ENCODE measurements at regions not wholly inside any gene's neighbourhood (a gene's known extent, or its start where the extent isn't known, plus 50 kb on each side); places are given as distances from the start of the nearest gene placed in this dataset.

GRCh38 chr10:29395409-29395808 lies 106.5 kb downstream of the LYZL1 start:
- in situ Hi-C loops (cut with MboI), result no loop called here
- no peak overlapping the region for H3K4me2 ChIP-seq (ENCODE audit: insufficient read depth, low read length)
- no peak for DNase-seq (ENCODE audit: extremely low read depth in 1 of 4, low spot score in 3 of 4)
- no peaks in the 10 kb centered on the region for H3K4me1 ChIP-seq (replicated peaks in 1 of 2; ENCODE audit: control insufficient read depth in 2 of 2, insufficient read depth in 2 of 2, low read length in 2 of 2)
- CTCF ChIA-PET (ENCODE audit: low intra/inter-chr PET ratio), result no interaction called here
- no peak for TF ChIP-seq HDAC6 (IDR thresholded peaks at IDR 0.05; ENCODE audit: low read depth, low read length)
- TF ChIP-seq GTF2A2 (tag; IDR thresholded peaks at IDR 0.05), result no peak
- no peak for TF ChIP-seq YY1 (IDR thresholded peaks at IDR 0.05; ENCODE audit: borderline replicate concordance in 1 of 3, control insufficient read depth in 1 of 3, extremely low read depth in 1 of 3, insufficient read depth in 3 of 3, insufficient read length in 1 of 3, insufficient replicate concordance in 2 of 3, low read depth in 1 of 3, low read length in 2 of 3)
- TF ChIP-seq ILF3 (IDR thresholded peaks at IDR 0.05; ENCODE audit: borderline replicate concordance), result no peak
- no peak for TF ChIP-seq SRF (CRISPR knock-in tag; IDR thresholded peaks at IDR 0.05)
- peaks cover 11 to 44% of the 10 kb centered on the region in 2 experiments; a peak in 3 of 5 replicates for H3K27me3 ChIP-seq (ENCODE audit: control insufficient read depth in 2 of 2, insufficient read depth in 2 of 2, low read length in 2 of 2)
- H3K36me3 ChIP-seq (ENCODE audit: control insufficient read depth, insufficient read depth, low read length), result no peaks in the 10 kb centered on the region
- ATAC-seq, result no peak
- intact Hi-C loops (cut with micrococcal nuclease), result no loop called here
- H3K9me1 ChIP-seq (ENCODE audit: control insufficient read depth, insufficient read depth, low read length), result no peaks in the 10 kb centered on the region
- peak overlapping the region in 1 of 2 experiments; percentile 13; a peak in 1 of 4 replicates for H3K9ac ChIP-seq (ENCODE audit: insufficient read depth in 1 of 2, low read depth in 2 of 2, low read length in 2 of 2)
- no peaks in the 10 kb centered on the region for H3K79me2 ChIP-seq (ENCODE audit: control insufficient read depth, insufficient read depth, low read length)
- no peaks in the 10 kb centered on the region for H4K20me1 ChIP-seq (replicated peaks; ENCODE audit: control insufficient read depth, insufficient read depth, low read length)
- H3K9me3 ChIP-seq (replicated peaks; ENCODE audit: control insufficient read depth, insufficient read depth, low read depth, low read length), result no peaks in the 10 kb centered on the region
- WGBS (ENCODE audit: insufficient coverage, low coverage, missing lambda C conversion rate), result 4% methylated on average over 6 of the region's 6 CpGs
- no TSS peak for BruUV-seq (replicated peaks)
- POLR2A ChIA-PET, result interaction anchor here (1.2 kb wide), 1 partner anchor 27 kb away, joined by 5 read pairs; no protein-coding TSS in a partner anchor
- H2AFZ ChIP-seq (ENCODE audit: low read depth, low read length), result no peak overlapping the region
- no peak for FAIRE-seq
- no peak overlapping the region for H3K27ac ChIP-seq (ENCODE audit: extremely low read depth, low read depth, low read length)
- no peak overlapping the region for H3K4me3 ChIP-seq

GRCh38 chr10:29397221-29397620 lies 108.4 kb downstream of the LYZL1 start:
- no peaks in the 10 kb centered on the region for H3K79me2 ChIP-seq (ENCODE audit: control insufficient read depth, insufficient read depth, low read length)
- WGBS (ENCODE audit: insufficient coverage, low coverage, missing lambda C conversion rate), result 0% methylated on average over 2 of the region's 2 CpGs
- no peak for ATAC-seq
- no peak for TF ChIP-seq JUN (IDR thresholded peaks at IDR 0.05; ENCODE audit: borderline replicate concordance, low read depth, low read length)
- no peak for TF ChIP-seq JUN (CRISPR knock-in tag; IDR thresholded peaks at IDR 0.05; ENCODE audit: borderline replicate concordance)
- TF ChIP-seq NR1H2 (CRISPR knock-in tag; IDR thresholded peaks at IDR 0.05), result no peak
- TF ChIP-seq PTTG1 (tag; IDR thresholded peaks at IDR 0.05; ENCODE audit: low read depth), result no peak
- TF ChIP-seq ZNF175 (CRISPR knock-in tag; IDR thresholded peaks at IDR 0.05; ENCODE audit: low read depth), result no peak
- TF ChIP-seq BRD9 (IDR thresholded peaks at IDR 0.05; ENCODE audit: low read depth, partially characterized antibody), result no peak
- no peak for TF ChIP-seq CREB1 (IDR thresholded peaks at IDR 0.05)
- TF ChIP-seq CREB1 (CRISPR knock-in tag; IDR thresholded peaks at IDR 0.05), result no peak
- TF ChIP-seq NONO (IDR thresholded peaks at IDR 0.05; ENCODE audit: low read depth in 2 of 2, low read length in 1 of 2), result no peak
- no peak for TF ChIP-seq CHAMP1 (IDR thresholded peaks at IDR 0.05)

More at GRCh38 chr10:29397221-29397620, 108.4 kb downstream of the LYZL1 start:
- Histone ChIP-seq H3K9me1 (ENCODE audit: control insufficient read depth, insufficient read depth, low read length) (no peaks in the 10 kb centered on the region), H3K27me3 (ENCODE audit: control insufficient read depth in 2 of 2, insufficient read depth in 2 of 2, low read length in 2 of 2) (peaks cover 11 to 34% of the 10 kb centered on the region in 2 experiments; a peak in 3 of 5 replicates), H2AFZ (ENCODE audit: low read depth, low read length) (no peak overlapping the region), H3K9me3 (replicated peaks; ENCODE audit: control insufficient read depth, insufficient read depth, low read depth, low read length) (no peaks in the 10 kb centered on the region), H4K20me1 (replicated peaks; ENCODE audit: control insufficient read depth, insufficient read depth, low read length) (no peaks in the 10 kb centered on the region), H3K9ac (ENCODE audit: insufficient read depth in 1 of 2, low read depth in 2 of 2, low read length in 2 of 2) (no peak overlapping the region), H3K4me2 (ENCODE audit: insufficient read depth, low read length) (no peak overlapping the region), H3K36me3 (ENCODE audit: control insufficient read depth, insufficient read depth, low read length) (no peaks in the 10 kb centered on the region), H3K4me1 (replicated peaks in 1 of 2; ENCODE audit: control insufficient read depth in 2 of 2, insufficient read depth in 2 of 2, low read length in 2 of 2) (no peaks in the 10 kb centered on the region), H3K4me3 (no peak overlapping the region), H3K27ac (ENCODE audit: extremely low read depth, low read depth, low read length) (no peak overlapping the region)
- no peak for FAIRE-seq
- ChIA-PET POLR2A (interaction anchor here (1.0 kb wide), 1 partner anchor 13 kb away, joined by 3 read pairs; no protein-coding TSS in a partner anchor), CTCF (ENCODE audit: low intra/inter-chr PET ratio) (no interaction called here)
- in situ Hi-C loops (cut with MboI), result no loop called here
- intact Hi-C loops (cut with micrococcal nuclease), result no loop called here
- BruUV-seq (replicated peaks), result no TSS peak
- no peak for DNase-seq (ENCODE audit: extremely low read depth in 1 of 4, low spot score in 3 of 4)
